ENCODE measurements at regions not wholly inside any gene's neighbourhood (a gene's known extent, or its start where the extent isn't known, plus 50 kb on each side); places are given as distances from the start of the nearest gene placed in this dataset.

GRCh38 chr3:79922633-79923032 is 154.8 kb upstream of the ROBO1 start:
- DNase-seq = no peak

GRCh38 chr3:79917561-79917960 is 149.8 kb upstream of the ROBO1 start:
- DNase-seq = no peak

- DNase-seq = no peak
Observed at GRCh38 chr3:79910337-79910736, 142.5 kb upstream of the ROBO1 start.

- DNase-seq = no peak
Observed at GRCh38 chr3:79906106-79906505, 138.3 kb upstream of the ROBO1 start.

- DNase-seq = no peak
Observed at GRCh38 chr3:79902151-79902550, 134.4 kb upstream of the ROBO1 start.

- DNase-seq = no peak
Observed at GRCh38 chr3:79898907-79899306, 131.1 kb upstream of the ROBO1 start.

- DNase-seq = no peak
Observed at GRCh38 chr3:79896086-79896485, 128.3 kb upstream of the ROBO1 start.

- no peak for DNase-seq
Observed at GRCh38 chr3:79887213-79887612, 119.4 kb upstream of the ROBO1 start.

- DNase-seq = no peak
Observed at GRCh38 chr3:79886204-79886603, 118.4 kb upstream of the ROBO1 start.

- no peak for DNase-seq
Observed at GRCh38 chr3:79885407-79885806, 117.6 kb upstream of the ROBO1 start.

- no peak for DNase-seq
Observed at GRCh38 chr3:79884354-79884753, 116.6 kb upstream of the ROBO1 start.

GRCh38 chr3:79881431-79881830 is 113.6 kb upstream of the ROBO1 start:
- DNase-seq = no peak

GRCh38 chr3:79878708-79879107 is 110.9 kb upstream of the ROBO1 start:
- no peak for DNase-seq

- no peak for DNase-seq
Observed at GRCh38 chr3:79874646-79875045, 106.8 kb upstream of the ROBO1 start.

- DNase-seq = no peak
Observed at GRCh38 chr3:79872483-79872882, 104.7 kb upstream of the ROBO1 start.

GRCh38 chr3:79871656-79872055 is 103.9 kb upstream of the ROBO1 start:
- DNase-seq = no peak

GRCh38 chr3:79870313-79870620 is 102.5 kb upstream of the ROBO1 start:
- no peak for DNase-seq

GRCh38 chr3:79869461-79870312 is 101.9 kb upstream of the ROBO1 start:
- no peak for DNase-seq

- DNase-seq = no peak
Observed at GRCh38 chr3:79866162-79866561, 98.4 kb upstream of the ROBO1 start.

GRCh38 chr3:79864077-79864476 is 96.3 kb upstream of the ROBO1 start:
- no peak for DNase-seq

- DNase-seq = no peak
Observed at GRCh38 chr3:79848876-79849275, 81.1 kb upstream of the ROBO1 start.

- no peak for DNase-seq
Observed at GRCh38 chr3:79847928-79848327, 80.1 kb upstream of the ROBO1 start.

- no peak for DNase-seq
Observed at GRCh38 chr3:79846148-79846933, 78.5 kb upstream of the ROBO1 start.

- DNase-seq = no peak
Observed at GRCh38 chr3:79845546-79845945, 77.7 kb upstream of the ROBO1 start.

Data from GOT3 (cell line).